ENCODE measurements at regions not wholly inside any gene's neighbourhood (a gene's known extent, or its start where the extent isn't known, plus 50 kb on each side); places are given as distances from the start of the nearest gene placed in this dataset.

DNA sequence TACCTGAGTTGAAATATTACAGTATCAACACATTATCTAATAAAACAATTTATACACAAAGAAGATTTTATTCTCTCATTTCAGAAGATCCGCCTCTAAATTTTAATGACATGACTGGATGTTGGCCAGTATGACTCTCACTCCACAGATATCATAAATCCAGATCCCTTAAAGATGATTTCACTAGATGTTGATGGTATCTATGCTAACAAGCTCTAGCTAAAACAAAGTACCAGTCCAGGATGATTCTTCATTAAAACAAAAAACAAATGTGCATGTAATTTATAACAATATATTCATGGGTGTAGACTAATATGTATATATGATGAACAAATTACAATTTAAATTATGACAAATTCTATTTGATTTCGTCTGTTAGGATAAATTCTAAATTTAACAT is 708.4 kb downstream of the SATB2 start:
- ATAC-seq (no peak), DNase-seq (no peak)
- Histone ChIP-seq H3K27me3 (no peaks in the 10 kb centered on the region), H3K4me1 (no peaks in the 10 kb centered on the region), H3K36me3 (no peaks in the 10 kb centered on the region), H3K27ac (no peak overlapping the region), H3K4me3 (no peak overlapping the region), H3K9me3 (no peaks in the 10 kb centered on the region)
- WGBS, 2 donors = 65 to 69% methylated on average over 2 of the region's 2 CpGs
- intact Hi-C loops (cut with DNase I) = no loop called here
- TF ChIP-seq, protein P1, sequence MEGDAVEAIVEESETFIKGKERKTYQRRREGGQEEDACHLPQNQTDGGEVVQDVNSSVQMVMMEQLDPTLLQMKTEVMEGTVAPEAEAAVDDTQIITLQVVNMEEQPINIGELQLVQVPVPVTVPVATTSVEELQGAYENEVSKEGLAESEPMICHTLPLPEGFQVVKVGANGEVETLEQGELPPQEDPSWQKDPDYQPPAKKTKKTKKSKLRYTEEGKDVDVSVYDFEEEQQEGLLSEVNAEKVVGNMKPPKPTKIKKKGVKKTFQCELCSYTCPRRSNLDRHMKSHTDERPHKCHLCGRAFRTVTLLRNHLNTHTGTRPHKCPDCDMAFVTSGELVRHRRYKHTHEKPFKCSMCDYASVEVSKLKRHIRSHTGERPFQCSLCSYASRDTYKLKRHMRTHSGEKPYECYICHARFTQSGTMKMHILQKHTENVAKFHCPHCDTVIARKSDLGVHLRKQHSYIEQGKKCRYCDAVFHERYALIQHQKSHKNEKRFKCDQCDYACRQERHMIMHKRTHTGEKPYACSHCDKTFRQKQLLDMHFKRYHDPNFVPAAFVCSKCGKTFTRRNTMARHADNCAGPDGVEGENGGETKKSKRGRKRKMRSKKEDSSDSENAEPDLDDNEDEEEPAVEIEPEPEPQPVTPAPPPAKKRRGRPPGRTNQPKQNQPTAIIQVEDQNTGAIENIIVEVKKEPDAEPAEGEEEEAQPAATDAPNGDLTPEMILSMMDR (IDR thresholded peaks at IDR 0.05) = no peak

DNA sequence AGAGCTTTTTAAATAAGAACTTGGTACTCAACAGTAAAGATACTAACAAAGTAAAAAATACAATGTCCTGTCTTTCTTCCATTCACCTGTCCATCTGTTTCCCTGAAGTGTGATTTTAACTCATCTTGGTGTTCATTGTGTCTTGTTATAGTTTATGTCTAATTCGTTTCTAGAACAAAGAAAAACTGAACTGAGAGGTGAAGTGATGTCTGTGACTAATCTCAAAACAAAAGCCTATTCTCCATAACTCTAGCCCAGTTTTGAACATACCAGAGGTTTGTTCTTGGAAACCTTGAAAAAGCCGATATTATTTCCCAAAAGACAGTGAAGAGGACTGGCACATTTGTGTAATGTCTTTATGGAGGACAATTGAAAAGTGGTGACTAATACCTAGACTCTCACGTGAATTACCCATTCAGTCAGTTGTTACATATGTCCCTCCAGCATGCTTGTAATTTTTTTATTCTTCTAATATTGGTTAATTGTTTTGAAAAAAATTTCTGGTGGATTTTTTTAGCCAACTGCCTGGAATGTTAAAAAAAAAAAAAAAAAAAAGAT is 725.8 kb downstream of the SATB2 start:
- 64 to 80% methylated on average over 3 of the region's 3 CpGs for WGBS, 2 donors
- TF ChIP-seq, protein P1 (IDR thresholded peaks at IDR 0.05) = no peak

DNA sequence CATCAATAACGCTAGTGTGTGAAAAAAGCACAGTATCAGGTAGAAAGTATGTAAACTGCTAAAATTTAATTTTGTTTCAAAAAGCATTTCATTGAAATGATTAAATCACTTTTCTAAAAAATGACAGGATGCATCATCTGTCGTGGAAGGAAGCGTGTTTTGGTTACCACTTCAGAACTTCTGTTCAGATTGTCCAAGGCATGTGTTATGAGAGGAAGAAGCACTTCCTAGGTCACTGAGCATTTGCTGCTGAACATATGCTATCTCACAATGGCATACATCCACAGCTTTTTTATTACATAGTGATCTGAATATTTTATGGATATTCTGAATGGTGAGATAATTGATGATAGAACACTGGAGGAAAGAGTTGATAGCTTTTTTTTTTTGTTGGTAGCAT is 737.5 kb downstream of the SATB2 start:
- TF ChIP-seq, protein P1 (IDR thresholded peaks at IDR 0.05) = no peak
- Histone ChIP-seq H3K27me3 (no peaks in the 10 kb centered on the region), H3K4me3 (no peak overlapping the region), H3K9me3 (no peaks in the 10 kb centered on the region), H3K4me1 (no peaks in the 10 kb centered on the region), H3K36me3 (no peaks in the 10 kb centered on the region), H3K27ac (no peak overlapping the region)
- DNase-seq (no peak), ATAC-seq (no peak)
- intact Hi-C loops (cut with DNase I) = no loop called here
- WGBS, 2 donors = 66 to 76% methylated on average over 3 of the region's 3 CpGs

More for the DNA sequence above, 725.8 kb downstream of the SATB2 start:
- H3K27me3 ChIP-seq = peaks cover 0 to 3% (median 0%) of the 10 kb centered on the region in 7 donors
- DNase-seq (no peak), ATAC-seq (no peak)
- no peak overlapping the region for H3K27ac ChIP-seq
- H3K4me3 ChIP-seq = no peak overlapping the region
- intact Hi-C loops (cut with DNase I) = no loop called here
- H3K36me3 ChIP-seq = no peaks in the 10 kb centered on the region
- H3K4me1 ChIP-seq = no peaks in the 10 kb centered on the region
- no peaks in the 10 kb centered on the region for H3K9me3 ChIP-seq

DNA sequence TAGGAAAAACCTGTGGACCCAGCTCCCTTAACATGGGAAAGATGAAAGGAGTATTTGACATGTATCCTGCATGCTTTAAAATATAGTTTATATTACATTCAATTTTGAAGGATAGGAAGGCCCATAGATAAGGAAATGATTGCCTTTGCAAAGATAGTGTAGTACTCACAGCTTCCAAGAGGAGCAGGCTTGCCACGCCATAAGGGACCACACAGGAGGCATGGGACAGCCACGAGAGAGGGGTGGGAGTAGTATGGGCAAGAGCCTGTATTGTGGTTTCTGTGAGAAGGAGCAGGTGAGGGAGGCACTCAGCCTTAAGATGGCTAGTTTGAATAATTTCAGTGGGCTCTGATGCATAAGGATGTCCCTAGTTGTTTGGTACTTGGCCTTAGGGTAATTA is 740.3 kb downstream of the SATB2 start:
- 67 to 74% methylated on average over 2 of the region's 2 CpGs for WGBS, 2 donors
- ATAC-seq = no peak
- intact Hi-C loops (cut with DNase I) = no loop called here
- no peak overlapping the region for H3K4me3 ChIP-seq
- no peak overlapping the region for H3K27ac ChIP-seq
- no peaks in the 10 kb centered on the region for H3K36me3 ChIP-seq
- TF ChIP-seq, protein P1 (IDR thresholded peaks at IDR 0.05) = no peak
- no peak for DNase-seq
- no peaks in the 10 kb centered on the region for H3K27me3 ChIP-seq
- H3K9me3 ChIP-seq = no peaks in the 10 kb centered on the region
- H3K4me1 ChIP-seq = no peaks in the 10 kb centered on the region
